Activated CD4-positive, alpha-beta memory T cell treated with anti-CD3 and anti-CD28 coated beads for 36 hours (primary cell): ENCODE measurements at regions not wholly inside any gene's neighbourhood (a gene's known extent, or its start where the extent isn't known, plus 50 kb on each side); places are given as distances from the start of the nearest gene placed in this dataset.
"Not testable (repeated sequence)": the region's sequence is repeated elsewhere in the genome, so short reads cannot be mapped to it uniquely, and the experiment has no call there.

ENCODE experiments used
- CTCF ChIA-PET: fragments of 350-600 bp; sonication (Branson Sonifier 250); formaldehyde crosslinking; loops from one replicate; lab custom pipeline; 2021; ENCODE audit warnings: antibody characterized with exemption, inconsistent platforms; lab: Charles Lee
- POLR2A ChIA-PET: fragments of 350-600 bp; sonication (Branson Sonifier 250); formaldehyde crosslinking; loops from one replicate; lab custom pipeline; 2021; ENCODE audit warnings: antibody characterized with exemption; lab: Charles Lee
- DNase-seq: peaks from one replicate; pipeline ENCODE4 v3.0.0-alpha.2; 2020
- H3K27ac Mint-ChIP-seq: one replicate; pipeline ENCODE4 v1.8.0; 2021; ENCODE audit warnings: mixed read lengths
- H3K27me3 Mint-ChIP-seq: one replicate; pipeline ENCODE4 v1.8.0; 2021; ENCODE audit warnings: mixed read lengths
- H3K36me3 Mint-ChIP-seq: one replicate; pipeline ENCODE4 v1.8.0; 2021; ENCODE audit warnings: mixed read lengths
- H3K4me1 Mint-ChIP-seq: one replicate; pipeline ENCODE4 v1.8.0; 2021; ENCODE audit warnings: low read depth, mixed read lengths
- H3K4me3 Mint-ChIP-seq: one replicate; pipeline ENCODE4 v1.8.0; 2021; ENCODE audit warnings: mild to moderate bottlenecking, mixed read lengths
- H3K9me3 Mint-ChIP-seq: one replicate; pipeline ENCODE4 v1.8.0; 2021; ENCODE audit warnings: mixed read lengths
- intact Hi-C: fragments of 100-400 bp; cut with micrococcal nuclease; formaldehyde crosslinking; loops from one replicate; pipeline ENCODE4 v1.15.1; 2023

DNA sequence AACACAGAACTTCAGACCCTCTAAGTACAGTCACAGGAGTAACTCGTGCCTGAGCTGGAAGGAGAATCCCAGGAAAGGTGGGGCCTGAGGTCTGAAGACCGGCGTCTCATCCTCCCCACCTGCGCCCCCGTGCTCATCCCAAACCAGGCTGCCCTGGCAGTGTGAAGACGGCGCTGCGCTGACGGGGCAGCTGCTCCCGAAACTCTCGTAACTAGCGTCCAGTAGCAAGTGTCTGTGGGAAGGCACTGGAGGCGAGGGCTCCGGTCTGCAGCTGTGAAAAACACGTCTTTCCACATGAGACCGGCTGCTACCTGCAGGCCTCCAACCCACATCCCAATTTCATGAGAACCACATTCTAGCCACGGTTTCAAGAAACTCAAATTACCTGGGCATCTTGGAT, 136.6 kb upstream of the RNF32 start:
- intact Hi-C loops = no loop called here
- H3K27ac Mint-ChIP-seq = no peak overlapping the region
- no peak for DNase-seq
- CTCF ChIA-PET = no interaction called here
- POLR2A ChIA-PET = no interaction called here
- H3K27me3 Mint-ChIP-seq = peaks cover 4% of the 10 kb centered on the region
- peaks cover 2% of the 10 kb centered on the region for H3K36me3 Mint-ChIP-seq
- no peaks in the 10 kb centered on the region for H3K4me1 Mint-ChIP-seq
- H3K9me3 Mint-ChIP-seq = peaks cover 7% of the 10 kb centered on the region
- no peak overlapping the region for H3K4me3 Mint-ChIP-seq

DNA sequence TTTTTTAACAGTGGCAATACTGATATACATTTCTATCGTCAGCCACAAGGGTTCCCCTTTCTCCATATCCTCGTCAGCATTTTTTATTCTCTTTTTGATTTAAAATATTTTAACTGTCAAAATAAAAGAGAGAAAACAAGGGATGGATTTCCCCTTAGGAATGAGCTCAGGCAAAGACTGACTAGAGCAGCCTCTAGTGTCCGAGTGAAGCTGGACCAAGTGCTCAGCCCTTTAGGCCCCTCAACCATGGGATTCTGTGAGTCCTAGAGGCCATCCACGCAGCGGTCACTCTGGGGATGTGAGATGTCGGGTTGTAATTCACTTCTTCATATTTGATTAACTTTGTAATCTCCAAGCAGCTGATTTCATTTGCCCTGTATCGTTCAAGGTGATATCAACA, 137.4 kb upstream of the RNF32 start:
- Mint-ChIP-seq H3K9me3 (peaks cover 2% of the 10 kb centered on the region), H3K27ac (no peak overlapping the region), H3K36me3 (peaks cover 2% of the 10 kb centered on the region), H3K4me3 (no peak overlapping the region), H3K4me1 (no peaks in the 10 kb centered on the region), H3K27me3 (peaks cover 4% of the 10 kb centered on the region)
- ChIA-PET CTCF (no interaction called here), POLR2A (no interaction called here)
- intact Hi-C loops = no loop called here
- DNase-seq = no peak

DNA sequence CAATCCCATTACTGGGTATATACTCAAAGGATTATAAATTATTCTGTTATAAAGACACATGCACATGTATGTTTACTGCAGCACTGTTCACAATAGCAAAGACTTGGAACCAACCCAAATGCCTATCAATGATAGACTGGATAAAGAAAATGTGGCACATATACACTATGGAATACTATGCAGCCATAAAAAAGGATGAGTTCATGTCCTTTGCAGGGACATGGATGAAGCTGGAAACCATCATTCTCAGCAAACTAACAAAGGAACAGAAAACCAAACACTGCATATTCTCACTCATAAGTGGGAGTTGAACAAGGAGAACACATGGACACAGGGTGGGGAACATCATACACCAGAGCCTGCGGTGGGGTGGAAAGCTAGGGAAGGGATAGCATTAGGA, 138.8 kb upstream of the RNF32 start:
- POLR2A ChIA-PET, intact Hi-C loops, H3K4me3 Mint-ChIP-seq, H3K27ac Mint-ChIP-seq, H3K9me3 Mint-ChIP-seq, H3K27me3 Mint-ChIP-seq, H3K36me3 Mint-ChIP-seq, DNase-seq, CTCF ChIA-PET, H3K4me1 Mint-ChIP-seq: not testable (repeated sequence)

DNA sequence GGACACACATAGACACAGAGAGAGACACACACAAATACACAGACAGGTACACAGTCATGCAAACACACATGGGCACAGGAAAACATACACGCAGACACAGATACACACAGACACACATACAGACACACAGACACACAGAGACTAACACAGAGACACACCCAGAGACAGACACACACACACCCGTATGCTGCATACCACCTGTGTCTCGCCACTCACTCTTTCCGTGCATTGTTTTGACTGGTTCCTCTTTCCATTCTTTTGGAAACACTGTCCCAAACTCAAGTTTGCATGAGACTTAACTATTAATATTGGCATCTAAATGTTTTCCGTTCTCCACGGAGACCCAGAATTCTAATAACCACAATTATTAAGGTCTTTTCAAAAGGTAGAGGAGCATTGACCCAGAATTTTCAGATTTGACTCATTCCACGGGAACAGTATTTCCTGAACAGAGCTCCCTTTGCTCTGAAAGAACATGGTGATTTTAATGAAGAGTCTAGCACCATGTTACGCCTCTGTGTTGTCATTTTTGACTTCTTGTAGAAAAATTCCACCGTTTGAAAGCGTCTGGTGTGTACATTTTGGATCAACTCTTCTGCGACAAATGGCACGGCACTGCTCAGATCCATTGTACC, 141.2 kb upstream of the RNF32 start:
- Mint-ChIP-seq H3K36me3 (no peaks in the 10 kb centered on the region), H3K4me1 (no peaks in the 10 kb centered on the region), H3K4me3 (no peak overlapping the region), H3K9me3 (no peaks in the 10 kb centered on the region), H3K27ac (no peak overlapping the region), H3K27me3 (no peaks in the 10 kb centered on the region)
- ChIA-PET POLR2A (no interaction called here), CTCF (no interaction called here)
- intact Hi-C loops = no loop called here
- no peak for DNase-seq

DNA sequence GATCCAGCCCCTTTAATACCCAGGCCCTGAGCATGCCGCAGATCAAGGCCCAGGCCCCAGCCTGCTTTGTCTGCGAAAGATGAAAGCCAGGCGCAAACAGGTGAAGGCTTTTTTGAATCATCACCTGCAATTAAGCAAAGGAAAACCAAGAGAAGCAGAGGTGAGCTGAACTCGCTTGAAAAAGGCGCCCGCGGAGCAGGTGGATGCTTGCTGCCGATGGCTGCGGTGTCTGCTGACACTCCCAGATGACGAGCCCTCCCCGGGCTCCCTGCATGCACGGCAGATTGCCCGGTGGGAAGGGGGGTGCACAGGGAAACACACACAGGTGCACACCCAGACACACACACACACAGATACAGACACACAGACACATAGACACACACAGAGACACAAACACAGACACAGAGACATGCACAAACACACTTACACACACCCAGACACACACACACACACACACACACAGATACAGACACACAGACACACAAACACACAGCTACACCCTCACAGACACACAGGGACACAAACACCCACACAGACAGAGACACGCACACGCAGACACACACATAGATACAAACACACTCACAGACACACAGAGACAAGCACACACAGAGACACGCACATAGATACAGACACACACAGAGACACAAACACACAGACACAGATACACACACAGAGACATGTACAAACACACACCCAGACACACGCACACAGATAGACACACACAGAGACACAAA, 142.6 kb upstream of the RNF32 start:
- CTCF ChIA-PET = no interaction called here
- no peak overlapping the region for H3K27ac Mint-ChIP-seq
- DNase-seq = no peak
- no peak overlapping the region for H3K4me3 Mint-ChIP-seq
- H3K9me3 Mint-ChIP-seq = no peaks in the 10 kb centered on the region
- POLR2A ChIA-PET = no interaction called here
- H3K27me3 Mint-ChIP-seq = no peaks in the 10 kb centered on the region
- H3K36me3 Mint-ChIP-seq = no peaks in the 10 kb centered on the region
- intact Hi-C loops = no loop called here
- H3K4me1 Mint-ChIP-seq = no peaks in the 10 kb centered on the region

DNA sequence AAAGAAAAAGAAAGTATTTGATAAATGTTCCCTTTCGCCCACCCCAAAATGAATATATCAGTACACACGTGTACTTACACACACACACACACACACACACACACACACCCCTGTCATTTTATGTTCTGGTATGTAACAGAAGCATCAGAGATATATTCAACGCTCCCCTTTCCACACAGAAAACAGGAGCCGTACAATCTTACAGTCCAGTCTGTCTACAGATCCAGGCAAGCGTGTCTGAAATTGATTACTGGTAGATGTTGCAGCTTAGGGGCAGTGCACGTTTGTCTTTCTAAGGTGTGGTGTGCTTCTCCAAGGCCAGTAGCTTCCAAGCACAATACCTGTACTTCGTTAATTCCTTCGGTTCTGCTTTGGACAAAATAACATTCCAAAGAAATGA, 143.7 kb upstream of the RNF32 start:
- peaks cover 3% of the 10 kb centered on the region for H3K27me3 Mint-ChIP-seq
- no peaks in the 10 kb centered on the region for H3K9me3 Mint-ChIP-seq
- intact Hi-C loops = no loop called here
- ChIA-PET CTCF (no interaction called here), POLR2A (no interaction called here)
- no peak for DNase-seq
- H3K4me3 Mint-ChIP-seq = no peak overlapping the region
- no peak overlapping the region for H3K27ac Mint-ChIP-seq
- no peaks in the 10 kb centered on the region for H3K4me1 Mint-ChIP-seq
- H3K36me3 Mint-ChIP-seq = no peaks in the 10 kb centered on the region

DNA sequence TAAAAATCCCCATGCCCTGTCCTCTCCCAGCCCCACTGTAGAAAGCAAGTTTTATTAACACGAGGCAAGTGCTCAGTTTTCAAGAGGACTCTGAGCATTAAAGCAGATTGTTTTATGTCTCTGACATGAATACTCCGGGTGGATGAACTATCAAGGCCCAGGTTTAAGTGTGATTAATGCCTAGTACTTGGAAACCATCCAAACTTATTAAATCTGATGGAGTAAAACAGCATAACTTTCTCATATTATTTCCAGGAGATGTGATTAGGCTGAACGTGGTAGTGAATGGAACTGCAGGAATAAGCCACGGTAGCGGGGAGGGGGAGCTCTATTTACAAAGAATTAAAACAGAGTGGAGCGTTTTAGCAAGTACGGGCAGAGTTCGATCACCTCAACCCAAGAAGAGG, 144.2 kb upstream of the RNF32 start:
- H3K4me1 Mint-ChIP-seq = no peaks in the 10 kb centered on the region
- H3K27ac Mint-ChIP-seq = no peak overlapping the region
- no peak overlapping the region for H3K4me3 Mint-ChIP-seq

DNA sequence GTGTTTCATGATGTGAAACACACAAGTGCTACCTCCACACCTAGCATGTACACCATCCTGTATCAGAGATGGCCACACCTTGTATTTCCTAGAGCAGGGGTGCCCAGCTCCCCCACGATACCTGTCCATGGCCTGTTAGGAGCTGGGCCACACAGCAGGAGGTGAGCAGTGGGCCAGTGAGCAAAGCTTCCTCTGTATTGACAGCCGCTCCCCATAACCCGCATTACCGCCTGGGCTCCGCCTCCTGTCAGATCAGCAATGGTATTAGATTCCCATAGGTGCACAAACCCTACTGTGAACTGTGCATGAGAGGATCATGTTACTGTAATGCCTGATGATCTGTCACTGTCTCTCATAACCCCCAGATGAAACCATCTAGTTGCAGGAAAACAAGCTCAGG, 145.6 kb upstream of the RNF32 start:
- Mint-ChIP-seq H3K27ac (no peak overlapping the region), H3K27me3 (peaks cover 4% of the 10 kb centered on the region), H3K9me3 (no peaks in the 10 kb centered on the region), H3K4me1 (no peaks in the 10 kb centered on the region), H3K4me3 (no peak overlapping the region), H3K36me3 (no peaks in the 10 kb centered on the region)
- ChIA-PET CTCF (no interaction called here), POLR2A (no interaction called here)
- no peak for DNase-seq
- intact Hi-C loops = no loop called here

More for the DNA sequence above, 144.2 kb upstream of the RNF32 start:
- H3K9me3 Mint-ChIP-seq = no peaks in the 10 kb centered on the region
- intact Hi-C loops = no loop called here
- ChIA-PET CTCF (no interaction called here), POLR2A (no interaction called here)
- no peaks in the 10 kb centered on the region for H3K36me3 Mint-ChIP-seq
- peaks cover 4% of the 10 kb centered on the region for H3K27me3 Mint-ChIP-seq
- DNase-seq = no peak

DNA sequence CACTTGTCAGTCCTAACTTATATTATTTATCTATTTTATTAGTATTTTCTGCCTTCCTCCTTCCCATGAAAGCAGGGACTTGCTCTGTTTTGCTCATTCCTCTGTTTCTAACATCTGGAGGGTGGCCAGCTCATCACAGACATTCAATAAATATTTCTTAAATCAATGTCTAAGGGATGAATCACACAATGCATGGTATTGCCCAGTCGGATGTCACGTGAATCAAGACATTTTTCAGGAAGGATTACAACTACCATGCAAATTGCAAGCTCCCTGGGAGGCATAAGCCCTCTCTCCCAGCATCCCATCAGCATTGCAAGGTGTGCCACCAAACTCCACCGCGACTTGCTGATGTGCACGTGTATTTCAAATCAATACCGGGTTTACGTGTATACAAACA, 146.6 kb upstream of the RNF32 start:
- ChIA-PET CTCF (no interaction called here), POLR2A (no interaction called here)
- peaks cover 4% of the 10 kb centered on the region for H3K27me3 Mint-ChIP-seq

DNA sequence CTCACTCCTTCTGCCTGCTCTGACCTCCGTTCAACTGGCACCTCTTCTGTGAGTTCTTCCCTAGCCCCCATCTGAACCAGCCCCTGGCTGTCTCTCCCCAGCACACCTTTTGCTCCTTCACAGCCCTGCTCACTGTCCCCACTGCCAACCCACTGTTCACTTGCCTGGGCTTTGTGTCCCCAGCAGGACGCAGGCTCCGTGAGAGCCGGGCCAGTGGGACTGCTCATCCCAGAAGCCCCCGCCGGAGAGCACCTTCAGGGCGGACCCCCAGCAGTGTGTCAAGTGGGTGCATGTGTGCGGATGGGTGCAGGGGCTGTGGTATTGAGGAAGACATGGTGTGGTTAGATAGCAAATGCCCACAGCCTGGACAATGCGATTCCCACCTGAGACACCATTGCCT, 148.4 kb upstream of the RNF32 start:
- no peaks in the 10 kb centered on the region for H3K9me3 Mint-ChIP-seq
- H3K27ac Mint-ChIP-seq = no peak overlapping the region
- CTCF ChIA-PET = no interaction called here
- peaks cover 4% of the 10 kb centered on the region for H3K27me3 Mint-ChIP-seq
- DNase-seq = no peak
- H3K36me3 Mint-ChIP-seq = no peaks in the 10 kb centered on the region
- POLR2A ChIA-PET = no interaction called here
- H3K4me3 Mint-ChIP-seq = no peak overlapping the region
- intact Hi-C loops = no loop called here
- no peaks in the 10 kb centered on the region for H3K4me1 Mint-ChIP-seq

More for the DNA sequence above, 146.6 kb upstream of the RNF32 start:
- no peak for DNase-seq
- Mint-ChIP-seq H3K4me3 (no peak overlapping the region), H3K36me3 (no peaks in the 10 kb centered on the region), H3K4me1 (no peaks in the 10 kb centered on the region), H3K27ac (no peak overlapping the region), H3K9me3 (no peaks in the 10 kb centered on the region)
- intact Hi-C loops = no loop called here

DNA sequence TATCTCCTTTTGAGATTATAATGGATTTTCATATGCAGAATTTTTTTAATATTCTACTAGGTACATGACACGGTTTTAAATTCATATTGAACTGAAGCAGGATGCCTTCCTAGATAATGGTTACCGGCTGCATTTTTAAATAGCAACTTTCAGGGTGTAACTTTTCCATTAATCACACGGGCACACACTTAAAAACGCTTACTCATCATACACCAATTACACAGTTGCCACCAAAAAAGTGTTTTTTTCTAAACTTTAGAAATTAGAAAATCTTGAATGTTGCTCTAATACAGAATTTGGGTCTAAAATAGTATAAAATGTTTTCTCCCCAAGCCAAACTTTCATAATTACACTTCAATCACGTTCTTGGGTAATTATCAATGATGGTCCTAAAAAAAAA, 149.1 kb upstream of the RNF32 start:
- H3K27me3 Mint-ChIP-seq = peaks cover 4% of the 10 kb centered on the region
- H3K4me1 Mint-ChIP-seq = no peaks in the 10 kb centered on the region
- POLR2A ChIA-PET = no interaction called here
- CTCF ChIA-PET = no interaction called here
- DNase-seq = no peak
- intact Hi-C loops = no loop called here
- H3K36me3 Mint-ChIP-seq = no peaks in the 10 kb centered on the region
- H3K9me3 Mint-ChIP-seq = no peaks in the 10 kb centered on the region
- no peak overlapping the region for H3K4me3 Mint-ChIP-seq
- H3K27ac Mint-ChIP-seq = no peak overlapping the region

DNA sequence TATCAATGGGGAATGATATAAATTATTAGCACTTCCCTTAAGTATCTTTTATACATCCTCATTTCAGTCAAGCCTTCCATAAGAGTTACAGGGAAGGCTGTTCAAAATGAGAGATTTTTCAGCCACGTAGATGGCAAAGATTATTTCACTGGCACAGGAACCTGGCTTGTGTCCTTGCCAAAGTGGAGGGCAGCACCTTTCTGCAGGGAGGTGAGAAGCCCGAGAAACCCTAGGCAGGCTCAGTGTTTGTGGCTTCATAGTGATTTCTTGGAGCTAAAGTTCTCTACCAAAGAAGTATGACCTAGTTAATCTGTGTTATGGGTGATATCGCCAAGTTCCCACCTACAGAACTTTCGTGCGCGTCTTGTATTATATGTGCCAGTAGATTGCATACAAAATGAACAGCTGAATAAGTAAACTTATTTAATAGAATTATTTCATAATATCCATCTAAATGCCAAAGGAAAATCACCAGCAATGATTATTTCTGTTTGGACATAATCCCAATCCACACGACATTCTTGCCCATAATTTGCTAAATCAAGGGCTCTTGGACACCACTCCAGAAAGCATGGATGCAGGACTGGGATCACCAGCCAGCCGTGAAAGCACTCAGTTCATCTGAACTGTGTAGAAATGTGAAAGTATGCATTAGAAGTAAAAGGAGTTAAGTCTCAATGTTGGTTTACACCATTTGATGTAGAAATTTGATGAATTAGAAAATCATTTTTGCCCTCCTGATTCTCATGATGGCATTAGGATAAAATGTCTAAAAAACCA, 150.4 kb upstream of the RNF32 start:
- Mint-ChIP-seq H3K4me1 (no peaks in the 10 kb centered on the region), H3K27ac (no peak overlapping the region), H3K36me3 (no peaks in the 10 kb centered on the region), H3K27me3 (peaks cover 4% of the 10 kb centered on the region), H3K4me3 (no peak overlapping the region), H3K9me3 (no peaks in the 10 kb centered on the region)
- DNase-seq = no peak
- intact Hi-C loops = no loop called here
- POLR2A ChIA-PET = no interaction called here
- CTCF ChIA-PET = no interaction called here
